GM12865 (cell line): ENCODE measurements at regions not wholly inside any gene's neighbourhood (a gene's known extent, or its start where the extent isn't known, plus 50 kb on each side); places are given as distances from the start of the nearest gene placed in this dataset.
"Not testable (repeated sequence)": the region's sequence is repeated elsewhere in the genome, so short reads cannot be mapped to it uniquely, and the experiment has no call there.

Source experiments
- DNase-seq: peaks from one replicate; pipeline ENCODE4 v3.0.0; 2010; ENCODE audit warnings: low read depth
- H3K4me3 ChIP-seq: 2 replicates; pipeline ENCODE4 v1.5.1; 2011; ENCODE audit warnings: mild to moderate bottlenecking, low read depth, low read length, control low read depth
- CTCF ChIP-seq: IDR thresholded peaks from 2 replicates; pipeline ENCODE4 v1.5.1; 2011; ENCODE audit warnings: low read length, control low read depth, low read depth, inconsistent platforms; ENCODE audit not compliant: insufficient read depth; ENCODE audit errors: missing control alignments

- DNase-seq, result no peak
- no peak overlapping the region for H3K4me3 ChIP-seq
- no peak for TF ChIP-seq CTCF
Measured at GRCh38 chr17:5769593-5770354, 185.5 kb upstream of the NLRP1 start.

- DNase-seq, result no peak
- no peak for TF ChIP-seq CTCF
- no peak overlapping the region for H3K4me3 ChIP-seq
Measured at GRCh38 chr17:5770441-5771270, 186.3 kb upstream of the NLRP1 start.

GRCh38 chr17:5771271-5771577, 186.9 kb upstream of the NLRP1 start:
- DNase-seq, H3K4me3 ChIP-seq: not testable (repeated sequence)

GRCh38 chr17:5772017-5772416, 187.7 kb upstream of the NLRP1 start:
- H3K4me3 ChIP-seq, DNase-seq: not testable (repeated sequence)

GRCh38 chr17:5772720-5773119, 188.4 kb upstream of the NLRP1 start:
- no peak for DNase-seq
- H3K4me3 ChIP-seq, result no peak overlapping the region

GRCh38 chr17:5773816-5774360, 189.6 kb upstream of the NLRP1 start:
- no peak overlapping the region for H3K4me3 ChIP-seq
- no peak for TF ChIP-seq CTCF
- no peak for DNase-seq

More at GRCh38 chr17:5772720-5773119, 188.4 kb upstream of the NLRP1 start:
- TF ChIP-seq CTCF, result no peak

- DNase-seq, result no peak
- no peak overlapping the region for H3K4me3 ChIP-seq
- no peak for TF ChIP-seq CTCF
Measured at GRCh38 chr17:5775098-5775497, 190.8 kb upstream of the NLRP1 start.

GRCh38 chr17:5780476-5780875, 196.2 kb upstream of the NLRP1 start:
- TF ChIP-seq CTCF, result no peak
- no peak for DNase-seq
- no peak overlapping the region for H3K4me3 ChIP-seq
